Chondrocyte (in vitro differentiated cells): ENCODE measurements at regions not wholly inside any gene's neighbourhood (a gene's known extent, or its start where the extent isn't known, plus 50 kb on each side); places are given as distances from the start of the nearest gene placed in this dataset.

Source experiments
- DNase-seq: peaks from one replicate; pipeline ENCODE4 v3.0.0; 2021; ENCODE audit warnings: mixed read lengths, low spot score
- H3K27ac Mint-ChIP-seq: one replicate; pipeline ENCODE4 v1.8.0; 2021; ENCODE audit warnings: mild to moderate bottlenecking, moderate library complexity, mixed read lengths; ENCODE audit not compliant: unreplicated experiment
- H3K27me3 Mint-ChIP-seq: 2 replicates; pipeline ENCODE4 v1.8.0; 2021; ENCODE audit warnings: low read depth, mixed read lengths
- H3K36me3 Mint-ChIP-seq: 2 replicates; pipeline ENCODE4 v1.8.0; 2021; ENCODE audit warnings: low read depth, mixed read lengths
- H3K4me1 Mint-ChIP-seq: 2 replicates; pipeline ENCODE4 v1.8.0; 2021; ENCODE audit warnings: low read depth, mild to moderate bottlenecking, mixed read lengths
- H3K4me3 Mint-ChIP-seq: one replicate; pipeline ENCODE4 v1.8.0; 2021; ENCODE audit warnings: mild to moderate bottlenecking, moderate library complexity, mixed read lengths; ENCODE audit not compliant: unreplicated experiment
- H3K9me3 Mint-ChIP-seq: 2 replicates; pipeline ENCODE4 v1.8.0; 2021; ENCODE audit warnings: low read depth, mixed read lengths
- CTCF ChIP-seq: fragments of 200-600 bp; sonication (generic); IDR thresholded peaks from 2 replicates; pipeline ENCODE4 v1.5.0; 2021; ENCODE audit warnings: antibody characterized with exemption, mild to moderate bottlenecking, moderate library complexity

GRCh38 chr13:85976242-85976641 is 177.0 kb upstream of the SLITRK6 start:
- H3K4me1 Mint-ChIP-seq: peaks cover 9% of the 10 kb centered on the region
- DNase-seq: no peak
- H3K36me3 Mint-ChIP-seq: no peaks in the 10 kb centered on the region
- H3K27ac Mint-ChIP-seq: no peak overlapping the region
- no peaks in the 10 kb centered on the region for H3K9me3 Mint-ChIP-seq
- TF ChIP-seq CTCF: no peak
- H3K4me3 Mint-ChIP-seq: no peak overlapping the region
- no peaks in the 10 kb centered on the region for H3K27me3 Mint-ChIP-seq

- DNase-seq: no peak
Measured at GRCh38 chr13:85974608-85975366, 175.6 kb upstream of the SLITRK6 start.

GRCh38 chr13:85970727-85971126 is 171.5 kb upstream of the SLITRK6 start:
- no peak for DNase-seq
- Mint-ChIP-seq H3K4me3 (no peak overlapping the region), H3K4me1 (peaks cover 9% of the 10 kb centered on the region), H3K27ac (no peak overlapping the region), H3K36me3 (no peaks in the 10 kb centered on the region), H3K27me3 (no peaks in the 10 kb centered on the region), H3K9me3 (no peaks in the 10 kb centered on the region)
- peak; percentile 73 for TF ChIP-seq CTCF

More at GRCh38 chr13:85974608-85975366, 175.6 kb upstream of the SLITRK6 start:
- H3K4me3 Mint-ChIP-seq: no peak overlapping the region
- no peak overlapping the region for H3K27ac Mint-ChIP-seq
- peaks cover 9% of the 10 kb centered on the region for H3K4me1 Mint-ChIP-seq
- H3K27me3 Mint-ChIP-seq: no peaks in the 10 kb centered on the region
- H3K36me3 Mint-ChIP-seq: no peaks in the 10 kb centered on the region
- TF ChIP-seq CTCF: no peak
- H3K9me3 Mint-ChIP-seq: no peaks in the 10 kb centered on the region

- no peak for TF ChIP-seq CTCF
- H3K4me3 Mint-ChIP-seq: no peak overlapping the region
- peaks cover 1% of the 10 kb centered on the region for H3K4me1 Mint-ChIP-seq
Measured at GRCh38 chr13:85969331-85969730, 170.1 kb upstream of the SLITRK6 start.

GRCh38 chr13:85935868-85936467 is 136.7 kb upstream of the SLITRK6 start:
- H3K9me3 Mint-ChIP-seq: peaks cover 14% of the 10 kb centered on the region
- H3K27ac Mint-ChIP-seq: no peak overlapping the region
- TF ChIP-seq CTCF: no peak
- peaks cover 3% of the 10 kb centered on the region for H3K27me3 Mint-ChIP-seq
- no peaks in the 10 kb centered on the region for H3K36me3 Mint-ChIP-seq
- no peak overlapping the region for H3K4me3 Mint-ChIP-seq
- DNase-seq: no peak
- no peaks in the 10 kb centered on the region for H3K4me1 Mint-ChIP-seq

More at GRCh38 chr13:85969331-85969730, 170.1 kb upstream of the SLITRK6 start:
- no peaks in the 10 kb centered on the region for H3K36me3 Mint-ChIP-seq
- no peak for DNase-seq
- no peak overlapping the region for H3K27ac Mint-ChIP-seq
- peaks cover 6% of the 10 kb centered on the region for H3K27me3 Mint-ChIP-seq
- H3K9me3 Mint-ChIP-seq: no peaks in the 10 kb centered on the region
